ENCODE measurements at regions not wholly inside any gene's neighbourhood (a gene's known extent, or its start where the extent isn't known, plus 50 kb on each side); places are given as distances from the start of the nearest gene placed in this dataset.

GRCh38 chr15:97077975-97078374 lies 747.5 kb downstream of the NR2F2 start:
- TF ChIP-seq EZH2 (IDR thresholded peaks at IDR 0.05; ENCODE audit: insufficient read depth, poor library complexity, severe bottlenecking) = no peak
- TF ChIP-seq EZH2phosphoT487 (IDR thresholded peaks at IDR 0.05; ENCODE audit: insufficient read depth, low read depth) = no peak

Data from GM23248 (cell line).